Vagina (tissue), 2 donors: ENCODE measurements at regions not wholly inside any gene's neighbourhood (a gene's known extent, or its start where the extent isn't known, plus 50 kb on each side); places are given as distances from the start of the nearest gene placed in this dataset.
"Not testable (repeated sequence)": the region's sequence is repeated elsewhere in the genome, so short reads cannot be mapped to it uniquely, and the experiment has no call there.

Experiments
- POLR2A ChIP-seq, 2 donors: fragments of 450-650 bp; IDR thresholded peaks; one replicate each; pipeline ENCODE4 v1.6.1; 2017; ENCODE audit warnings: antibody characterized with exemption in 2 of 2, mild to moderate bottlenecking in 2 of 2, moderate library complexity in 2 of 2
- POLR2AphosphoS5 ChIP-seq, 2 donors: sonication (generic); formaldehyde crosslinking; IDR thresholded peaks; one replicate each; pipeline ENCODE4 v1.9.0; 2017; ENCODE audit warnings: antibody characterized with exemption in 2 of 2, mild to moderate bottlenecking in 2 of 2, low read depth in 1 of 2; ENCODE audit not compliant: insufficient read depth in 1 of 2
- TF ChIP-seq, protein P1 (sequence below), 3 experiments: fragments of 450-650 bp in 2 of 3; fragments of 200-600 bp in 1 of 3; sonication (generic) in 1 of 3; IDR thresholded peaks; one replicate each; pipeline ENCODE4 v1.5.1; 2017 to 2019; ENCODE audit warnings: antibody characterized with exemption in 3 of 3, mild to moderate bottlenecking in 2 of 3, moderate library complexity in 2 of 3

DNA sequence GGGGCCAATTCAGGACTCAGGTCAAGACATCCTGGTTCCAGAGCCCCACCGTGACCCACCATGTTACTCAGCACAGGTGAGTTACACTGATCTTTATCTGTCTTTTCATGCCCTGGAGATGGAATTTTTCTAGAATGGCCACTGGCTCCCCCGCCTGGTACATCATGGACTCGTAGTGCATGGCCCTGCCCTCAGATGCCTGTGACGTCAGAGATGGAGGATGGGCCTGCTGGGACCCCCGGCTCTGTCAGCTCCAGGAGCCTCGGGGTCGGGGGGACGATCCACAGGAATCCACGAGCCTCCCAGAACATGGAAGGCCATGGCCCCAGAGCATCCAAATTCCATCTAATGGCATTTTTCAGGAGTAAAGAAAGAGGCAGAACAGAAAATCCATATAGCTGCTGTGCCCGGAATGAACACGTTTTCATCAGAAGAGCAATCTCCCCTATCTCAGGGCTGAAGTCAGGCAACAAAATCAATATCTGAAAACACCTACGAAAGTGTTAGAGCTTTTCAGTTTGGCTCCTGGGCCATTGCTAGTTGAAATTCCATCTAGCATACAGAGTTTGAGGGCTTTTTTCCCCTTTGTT lies 146.7 kb upstream of the SFSWAP start:
- TF ChIP-seq POLR2AphosphoS5 (IDR thresholded peaks at IDR 0.05; ENCODE audit: insufficient read depth in 1 of 2, low read depth in 1 of 2); POLR2A (IDR thresholded peaks at IDR 0.05): not testable (repeated sequence)
- TF ChIP-seq, protein P1, sequence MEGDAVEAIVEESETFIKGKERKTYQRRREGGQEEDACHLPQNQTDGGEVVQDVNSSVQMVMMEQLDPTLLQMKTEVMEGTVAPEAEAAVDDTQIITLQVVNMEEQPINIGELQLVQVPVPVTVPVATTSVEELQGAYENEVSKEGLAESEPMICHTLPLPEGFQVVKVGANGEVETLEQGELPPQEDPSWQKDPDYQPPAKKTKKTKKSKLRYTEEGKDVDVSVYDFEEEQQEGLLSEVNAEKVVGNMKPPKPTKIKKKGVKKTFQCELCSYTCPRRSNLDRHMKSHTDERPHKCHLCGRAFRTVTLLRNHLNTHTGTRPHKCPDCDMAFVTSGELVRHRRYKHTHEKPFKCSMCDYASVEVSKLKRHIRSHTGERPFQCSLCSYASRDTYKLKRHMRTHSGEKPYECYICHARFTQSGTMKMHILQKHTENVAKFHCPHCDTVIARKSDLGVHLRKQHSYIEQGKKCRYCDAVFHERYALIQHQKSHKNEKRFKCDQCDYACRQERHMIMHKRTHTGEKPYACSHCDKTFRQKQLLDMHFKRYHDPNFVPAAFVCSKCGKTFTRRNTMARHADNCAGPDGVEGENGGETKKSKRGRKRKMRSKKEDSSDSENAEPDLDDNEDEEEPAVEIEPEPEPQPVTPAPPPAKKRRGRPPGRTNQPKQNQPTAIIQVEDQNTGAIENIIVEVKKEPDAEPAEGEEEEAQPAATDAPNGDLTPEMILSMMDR (IDR thresholded peaks at IDR 0.05) = not testable (repeated sequence)
